NB4 (cell line): ENCODE measurements at regions not wholly inside any gene's neighbourhood (a gene's known extent, or its start where the extent isn't known, plus 50 kb on each side); places are given as distances from the start of the nearest gene placed in this dataset.

Experiments
- POLR2A ChIP-seq: IDR thresholded peaks from 2 replicates; pipeline ENCODE4 v1.6.1; 2011; ENCODE audit warnings: mild to moderate bottlenecking; ENCODE audit not compliant: insufficient read length; ENCODE audit errors: extremely low read depth
- TF ChIP-seq, protein P1 (sequence below): IDR thresholded peaks from one replicate; pipeline ENCODE4 v1.5.1; 2012; ENCODE audit warnings: low read depth, low read length

GRCh38 chr1:5692664-5693063 lies 299.6 kb downstream of the NPHP4 start:
- TF ChIP-seq, protein P1, sequence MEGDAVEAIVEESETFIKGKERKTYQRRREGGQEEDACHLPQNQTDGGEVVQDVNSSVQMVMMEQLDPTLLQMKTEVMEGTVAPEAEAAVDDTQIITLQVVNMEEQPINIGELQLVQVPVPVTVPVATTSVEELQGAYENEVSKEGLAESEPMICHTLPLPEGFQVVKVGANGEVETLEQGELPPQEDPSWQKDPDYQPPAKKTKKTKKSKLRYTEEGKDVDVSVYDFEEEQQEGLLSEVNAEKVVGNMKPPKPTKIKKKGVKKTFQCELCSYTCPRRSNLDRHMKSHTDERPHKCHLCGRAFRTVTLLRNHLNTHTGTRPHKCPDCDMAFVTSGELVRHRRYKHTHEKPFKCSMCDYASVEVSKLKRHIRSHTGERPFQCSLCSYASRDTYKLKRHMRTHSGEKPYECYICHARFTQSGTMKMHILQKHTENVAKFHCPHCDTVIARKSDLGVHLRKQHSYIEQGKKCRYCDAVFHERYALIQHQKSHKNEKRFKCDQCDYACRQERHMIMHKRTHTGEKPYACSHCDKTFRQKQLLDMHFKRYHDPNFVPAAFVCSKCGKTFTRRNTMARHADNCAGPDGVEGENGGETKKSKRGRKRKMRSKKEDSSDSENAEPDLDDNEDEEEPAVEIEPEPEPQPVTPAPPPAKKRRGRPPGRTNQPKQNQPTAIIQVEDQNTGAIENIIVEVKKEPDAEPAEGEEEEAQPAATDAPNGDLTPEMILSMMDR: no peak
- no peak for TF ChIP-seq POLR2A
